ENCODE measurements at regions not wholly inside any gene's neighbourhood (a gene's known extent, or its start where the extent isn't known, plus 50 kb on each side); places are given as distances from the start of the nearest gene placed in this dataset.

DNA sequence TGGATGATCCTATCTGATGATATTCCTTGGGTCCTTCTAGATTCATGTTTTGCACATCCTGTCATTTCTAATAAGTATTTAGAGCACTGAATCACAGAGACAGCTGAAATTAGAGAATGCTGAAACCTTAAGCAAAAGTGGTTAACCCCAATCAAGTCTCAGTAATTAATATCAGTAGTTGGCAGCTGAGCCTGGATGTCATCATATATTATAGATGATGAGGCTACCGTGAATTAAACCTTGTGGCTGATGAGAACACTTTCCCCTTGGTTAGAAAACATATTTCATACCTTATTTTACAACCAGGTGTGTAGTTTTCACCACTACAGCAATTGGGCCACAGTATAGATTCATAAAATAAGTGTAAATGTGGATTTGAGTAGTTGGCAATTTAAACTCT, 499.0 kb downstream of the PDGFC start:
- DNase-seq (ENCODE audit: low spot score) (no peak), ATAC-seq (no peak)
- no peaks in the 10 kb centered on the region for H3K27me3 ChIP-seq (ENCODE audit: insufficient read depth)
- H3K27me3 Mint-ChIP-seq (ENCODE audit: insufficient read depth, low read depth, poor library complexity), result no peaks in the 10 kb centered on the region
- H3K36me3 Mint-ChIP-seq (ENCODE audit: low read depth), result no peaks in the 10 kb centered on the region
- H3K4me3 ChIP-seq, result no peak overlapping the region
- H3K27ac Mint-ChIP-seq, result no peak overlapping the region
- peaks cover 6% of the 10 kb centered on the region; the same call in 1 of the 2 replicates for H3K9me2 ChIP-seq (ENCODE audit: insufficient read depth)
- H3K4me2 ChIP-seq, result no peak overlapping the region
- H3K79me2 ChIP-seq (replicated peaks; ENCODE audit: insufficient read depth), result no peaks in the 10 kb centered on the region
- TF ChIP-seq JUNB (IDR thresholded peaks at IDR 0.05; ENCODE audit: unreplicated experiment), result no peak
- TF ChIP-seq ZNF331 (CRISPR knock-in tag; IDR thresholded peaks at IDR 0.05; ENCODE audit: low read depth), result no peak
- TF ChIP-seq, protein P1, sequence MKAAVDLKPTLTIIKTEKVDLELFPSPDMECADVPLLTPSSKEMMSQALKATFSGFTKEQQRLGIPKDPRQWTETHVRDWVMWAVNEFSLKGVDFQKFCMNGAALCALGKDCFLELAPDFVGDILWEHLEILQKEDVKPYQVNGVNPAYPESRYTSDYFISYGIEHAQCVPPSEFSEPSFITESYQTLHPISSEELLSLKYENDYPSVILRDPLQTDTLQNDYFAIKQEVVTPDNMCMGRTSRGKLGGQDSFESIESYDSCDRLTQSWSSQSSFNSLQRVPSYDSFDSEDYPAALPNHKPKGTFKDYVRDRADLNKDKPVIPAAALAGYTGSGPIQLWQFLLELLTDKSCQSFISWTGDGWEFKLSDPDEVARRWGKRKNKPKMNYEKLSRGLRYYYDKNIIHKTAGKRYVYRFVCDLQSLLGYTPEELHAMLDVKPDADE (IDR thresholded peaks at IDR 0.05), result no peak
- TF ChIP-seq REST (IDR thresholded peaks at IDR 0.05; ENCODE audit: unreplicated experiment), result no peak
- no peak for TF ChIP-seq EZH2phosphoT487 (IDR thresholded peaks at IDR 0.05; ENCODE audit: unreplicated experiment)
- no peak for TF ChIP-seq STAT1 (IDR thresholded peaks at IDR 0.05; ENCODE audit: unreplicated experiment)
- no peak for TF ChIP-seq ZNF114 (CRISPR knock-in tag; IDR thresholded peaks at IDR 0.05)
- TF ChIP-seq, protein P2, sequence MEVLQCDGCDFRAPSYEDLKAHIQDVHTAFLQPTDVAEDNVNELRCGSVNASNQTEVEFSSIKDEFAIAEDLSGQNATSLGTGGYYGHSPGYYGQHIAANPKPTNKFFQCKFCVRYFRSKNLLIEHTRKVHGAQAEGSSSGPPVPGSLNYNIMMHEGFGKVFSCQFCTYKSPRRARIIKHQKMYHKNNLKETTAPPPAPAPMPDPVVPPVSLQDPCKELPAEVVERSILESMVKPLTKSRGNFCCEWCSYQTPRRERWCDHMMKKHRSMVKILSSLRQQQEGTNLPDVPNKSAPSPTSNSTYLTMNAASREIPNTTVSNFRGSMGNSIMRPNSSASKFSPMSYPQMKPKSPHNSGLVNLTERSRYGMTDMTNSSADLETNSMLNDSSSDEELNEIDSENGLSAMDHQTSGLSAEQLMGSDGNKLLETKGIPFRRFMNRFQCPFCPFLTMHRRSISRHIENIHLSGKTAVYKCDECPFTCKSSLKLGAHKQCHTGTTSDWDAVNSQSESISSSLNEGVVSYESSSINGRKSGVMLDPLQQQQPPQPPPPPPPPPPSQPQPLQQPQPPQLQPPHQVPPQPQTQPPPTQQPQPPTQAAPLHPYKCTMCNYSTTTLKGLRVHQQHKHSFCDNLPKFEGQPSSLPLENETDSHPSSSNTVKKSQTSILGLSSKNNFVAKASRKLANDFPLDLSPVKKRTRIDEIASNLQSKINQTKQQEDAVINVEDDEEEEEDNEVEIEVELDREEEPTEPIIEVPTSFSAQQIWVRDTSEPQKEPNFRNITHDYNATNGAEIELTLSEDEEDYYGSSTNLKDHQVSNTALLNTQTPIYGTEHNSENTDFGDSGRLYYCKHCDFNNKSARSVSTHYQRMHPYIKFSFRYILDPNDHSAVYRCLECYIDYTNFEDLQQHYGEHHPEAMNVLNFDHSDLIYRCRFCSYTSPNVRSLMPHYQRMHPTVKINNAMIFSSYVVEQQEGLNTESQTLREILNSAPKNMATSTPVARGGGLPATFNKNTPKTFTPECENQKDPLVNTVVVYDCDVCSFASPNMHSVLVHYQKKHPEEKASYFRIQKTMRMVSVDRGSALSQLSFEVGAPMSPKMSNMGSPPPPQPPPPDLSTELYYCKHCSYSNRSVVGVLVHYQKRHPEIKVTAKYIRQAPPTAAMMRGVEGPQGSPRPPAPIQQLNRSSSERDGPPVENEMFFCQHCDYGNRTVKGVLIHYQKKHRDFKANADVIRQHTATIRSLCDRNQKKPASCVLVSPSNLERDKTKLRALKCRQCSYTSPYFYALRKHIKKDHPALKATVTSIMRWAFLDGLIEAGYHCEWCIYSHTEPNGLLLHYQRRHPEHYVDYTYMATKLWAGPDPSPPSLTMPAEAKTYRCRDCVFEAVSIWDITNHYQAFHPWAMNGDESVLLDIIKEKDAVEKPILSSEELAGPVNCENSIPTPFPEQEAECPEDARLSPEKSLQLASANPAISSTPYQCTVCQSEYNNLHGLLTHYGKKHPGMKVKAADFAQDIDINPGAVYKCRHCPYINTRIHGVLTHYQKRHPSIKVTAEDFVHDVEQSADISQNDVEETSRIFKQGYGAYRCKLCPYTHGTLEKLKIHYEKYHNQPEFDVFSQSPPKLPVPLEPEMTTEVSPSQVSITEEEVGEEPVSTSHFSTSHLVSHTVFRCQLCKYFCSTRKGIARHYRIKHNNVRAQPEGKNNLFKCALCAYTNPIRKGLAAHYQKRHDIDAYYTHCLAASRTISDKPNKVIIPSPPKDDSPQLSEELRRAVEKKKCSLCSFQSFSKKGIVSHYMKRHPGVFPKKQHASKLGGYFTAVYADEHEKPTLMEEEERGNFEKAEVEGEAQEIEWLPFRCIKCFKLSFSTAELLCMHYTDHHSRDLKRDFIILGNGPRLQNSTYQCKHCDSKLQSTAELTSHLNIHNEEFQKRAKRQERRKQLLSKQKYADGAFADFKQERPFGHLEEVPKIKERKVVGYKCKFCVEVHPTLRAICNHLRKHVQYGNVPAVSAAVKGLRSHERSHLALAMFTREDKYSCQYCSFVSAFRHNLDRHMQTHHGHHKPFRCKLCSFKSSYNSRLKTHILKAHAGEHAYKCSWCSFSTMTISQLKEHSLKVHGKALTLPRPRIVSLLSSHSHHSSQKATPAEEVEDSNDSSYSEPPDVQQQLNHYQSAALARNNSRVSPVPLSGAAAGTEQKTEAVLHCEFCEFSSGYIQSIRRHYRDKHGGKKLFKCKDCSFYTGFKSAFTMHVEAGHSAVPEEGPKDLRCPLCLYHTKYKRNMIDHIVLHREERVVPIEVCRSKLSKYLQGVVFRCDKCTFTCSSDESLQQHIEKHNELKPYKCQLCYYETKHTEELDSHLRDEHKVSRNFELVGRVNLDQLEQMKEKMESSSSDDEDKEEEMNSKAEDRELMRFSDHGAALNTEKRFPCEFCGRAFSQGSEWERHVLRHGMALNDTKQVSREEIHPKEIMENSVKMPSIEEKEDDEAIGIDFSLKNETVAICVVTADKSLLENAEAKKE (CRISPR knock-in tag; IDR thresholded peaks at IDR 0.05), result no peak
- no peak for TF ChIP-seq POLR2AphosphoS5 (IDR thresholded peaks at IDR 0.05; ENCODE audit: low read depth)
- no peak for TF ChIP-seq CREB1 (CRISPR knock-in tag; IDR thresholded peaks at IDR 0.05; ENCODE audit: low read depth)
- no peak for TF ChIP-seq NANOG (IDR thresholded peaks at IDR 0.05; ENCODE audit: borderline replicate concordance)
- TF ChIP-seq, protein P3, sequence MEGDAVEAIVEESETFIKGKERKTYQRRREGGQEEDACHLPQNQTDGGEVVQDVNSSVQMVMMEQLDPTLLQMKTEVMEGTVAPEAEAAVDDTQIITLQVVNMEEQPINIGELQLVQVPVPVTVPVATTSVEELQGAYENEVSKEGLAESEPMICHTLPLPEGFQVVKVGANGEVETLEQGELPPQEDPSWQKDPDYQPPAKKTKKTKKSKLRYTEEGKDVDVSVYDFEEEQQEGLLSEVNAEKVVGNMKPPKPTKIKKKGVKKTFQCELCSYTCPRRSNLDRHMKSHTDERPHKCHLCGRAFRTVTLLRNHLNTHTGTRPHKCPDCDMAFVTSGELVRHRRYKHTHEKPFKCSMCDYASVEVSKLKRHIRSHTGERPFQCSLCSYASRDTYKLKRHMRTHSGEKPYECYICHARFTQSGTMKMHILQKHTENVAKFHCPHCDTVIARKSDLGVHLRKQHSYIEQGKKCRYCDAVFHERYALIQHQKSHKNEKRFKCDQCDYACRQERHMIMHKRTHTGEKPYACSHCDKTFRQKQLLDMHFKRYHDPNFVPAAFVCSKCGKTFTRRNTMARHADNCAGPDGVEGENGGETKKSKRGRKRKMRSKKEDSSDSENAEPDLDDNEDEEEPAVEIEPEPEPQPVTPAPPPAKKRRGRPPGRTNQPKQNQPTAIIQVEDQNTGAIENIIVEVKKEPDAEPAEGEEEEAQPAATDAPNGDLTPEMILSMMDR (conservative IDR thresholded peaks at IDR 0.05; ENCODE audit: low read depth in 2 of 2), result no peak
- no peak for TF ChIP-seq EZH2 (IDR thresholded peaks at IDR 0.05; ENCODE audit: low read depth, unreplicated experiment)
- H3K4me3 Mint-ChIP-seq, result no peak overlapping the region
- H4K20me1 ChIP-seq (replicated peaks; ENCODE audit: insufficient read depth), result no peaks in the 10 kb centered on the region
- H3K9me3 Mint-ChIP-seq, result no peaks in the 10 kb centered on the region
- H3K27ac ChIP-seq (ENCODE audit: low read depth), result no peak overlapping the region
- H3F3A ChIP-seq (replicated peaks; ENCODE audit: low read depth), result no peaks in the 10 kb centered on the region
- H2AFZ ChIP-seq, result peak overlapping the region; percentile 60; the same call in 1 of the 2 replicates
- H3K4me1 ChIP-seq (ENCODE audit: insufficient read depth), result no peaks in the 10 kb centered on the region
- peaks cover 5% of the 10 kb centered on the region for H3K4me1 Mint-ChIP-seq
- H3K36me3 ChIP-seq (ENCODE audit: insufficient read depth), result no peaks in the 10 kb centered on the region

Data from GM23338 (cell line).